Pancreas (tissue), 10 donors: ENCODE measurements at regions not wholly inside any gene's neighbourhood (a gene's known extent, or its start where the extent isn't known, plus 50 kb on each side); places are given as distances from the start of the nearest gene placed in this dataset.
A peak's percentile ranks its signal among the peaks of the same experiment; 100 is the strongest.
"Not testable (repeated sequence)": the region's sequence is repeated elsewhere in the genome, so short reads cannot be mapped to it uniquely, and the experiment has no call there.

ENCODE experiments used
- ATAC-seq, 4 donors: fragments of 200-7000 bp; cut with Tn5 transposase; one replicate each; pipeline versions ENCODE4 v1.8.0 to v1.9.1; 2020; ENCODE audit warnings: mild to moderate bottlenecking in 4 of 4, moderate library complexity in 4 of 4
- DNase-seq, 6 donors: peaks; one replicate each; pipeline ENCODE4 v3.0.0-alpha.2; 2020
- FAIRE-seq: peaks from 2 replicates; lab custom pipeline; 2012; peaks lifted over from hg19 to GRCh38; lab: Jason Lieb, UNC
- H3K27ac ChIP-seq, 4 donors: fragments of 200-600 bp; sonication (generic); 1 replicate in 3 of 4; 2 replicates in 1 of 4; pipeline versions ENCODE4 v1.5.0 to v1.8.0; 2020
- H3K27me3 ChIP-seq, 4 donors: fragments of 200-600 bp; one replicate each; pipeline ENCODE4 v1.8.0; 2021
- H3K36me3 ChIP-seq, 3 donors: fragments of 200-600 bp; sonication (generic) in 1 of 3; one replicate each; pipeline versions ENCODE4 v1.5.0 to v1.8.0; 2020 to 2021
- H3K4me1 ChIP-seq, 3 donors: fragments of 200-600 bp; one replicate each; pipeline ENCODE4 v1.8.0; 2021
- H3K4me3 ChIP-seq, 4 donors: fragments of 200-600 bp; sonication (generic) in 2 of 4; one replicate each; pipeline versions ENCODE4 v1.5.0 to v1.8.0; 2020 to 2021
- H3K9me3 ChIP-seq, 4 donors: fragments of 200-600 bp; one replicate each; pipeline ENCODE4 v1.8.0; 2021
- CTCF ChIP-seq, 4 donors: fragments of 200-600 bp; sonication (generic) in 3 of 4; IDR thresholded peaks; one replicate each; pipeline versions ENCODE4 v1.5.0 to v1.8.0; 2021; ENCODE audit warnings: antibody characterized with exemption in 4 of 4
- WGBS, 2 donors: extraction: QIAGEN DNeasy Blood & Tissue Kit; methylation state at CpG; one replicate each; pipeline ENCODE4 v1.1.7; 2013; 5-methylcytosine and 5-hydroxymethylcytosine counted together
- intact Hi-C, 3 donors: fragments of 100-400 bp; cut with DNase I; formaldehyde crosslinking; loops; one replicate each; pipeline versions ENCODE4 v1.11.1 to v1.14.2; 2022
- donor health status: healthy with polysubstance abuse.
- donor health status: DM: no; HTN: no; CAD: no; lungs with moderate emphysema.
- donor health status: DM: no; HTN: no; CAD: no.
- donor health status: control.
- donor health status: control.
- donor health status: Bipolar disorder and iron deficiency.
- donor health status: DM: yes; HTN: yes; CAD: no.
- donor health status: DM: no; HTN: no; CAD: no.
- donor health status: DM: no; HTN: no; CAD: no.
- donor health status: DM: yes; HTN: yes; CAD: no.

- intact Hi-C loops, DNase-seq, FAIRE-seq, H3K4me3 ChIP-seq, H3K27me3 ChIP-seq, H3K36me3 ChIP-seq, H3K9me3 ChIP-seq: not testable (repeated sequence)
- peak in 3 of 4 donors; percentile 59 to 84 (median 61) for ATAC-seq
- Histone ChIP-seq H3K27ac (peak overlapping the region in 1 of 4 donors; percentile 16), H3K4me1 (peaks cover 4 to 16% (median 6%) of the 10 kb centered on the region in 3 donors)
- WGBS, 2 donors, result 69 to 78% methylated on average over 5 of the region's 5 CpGs
Measured at GRCh38 chr7:76117306-76117991, 69.5 kb downstream of the MDH2 start.

DNA sequence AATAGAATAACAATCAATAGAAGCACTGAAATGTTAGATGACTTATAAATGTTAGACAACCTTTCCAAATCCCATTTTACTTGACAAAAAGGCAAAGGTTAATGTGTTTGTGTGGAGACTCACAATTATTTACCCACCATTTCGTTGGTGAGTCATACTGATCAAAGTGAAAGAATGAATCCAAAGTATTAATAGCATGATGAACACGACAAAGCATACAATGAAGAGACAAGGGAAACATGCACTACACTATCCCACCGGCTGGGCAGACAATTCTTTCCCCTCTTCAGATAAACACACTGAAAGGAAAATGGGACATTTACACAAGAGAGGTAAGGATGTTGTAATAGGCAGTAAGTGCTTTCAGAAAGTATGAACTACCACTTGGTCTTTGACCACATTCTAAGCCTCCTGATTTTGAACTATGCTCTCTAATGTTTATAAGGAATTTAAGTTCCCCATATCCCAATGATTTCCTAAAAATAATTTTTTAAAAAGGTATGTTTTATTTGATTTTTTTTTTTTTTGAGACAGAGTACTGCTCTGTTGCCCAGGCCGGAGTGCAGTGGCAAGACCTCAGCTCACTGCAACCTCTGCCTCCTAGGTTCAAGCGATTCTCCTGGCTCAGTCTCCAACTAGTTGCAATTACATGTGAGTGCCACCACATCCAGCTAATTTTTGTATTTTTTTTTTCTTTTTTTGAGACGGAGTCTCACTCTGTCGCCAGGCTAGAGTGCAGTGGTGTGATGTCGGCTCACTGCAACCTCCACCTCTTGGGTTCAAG, 70.5 kb downstream of the MDH2 start:
- H3K27me3 ChIP-seq, H3K36me3 ChIP-seq, intact Hi-C loops, H3K27ac ChIP-seq, DNase-seq, H3K4me3 ChIP-seq, FAIRE-seq, H3K9me3 ChIP-seq: not testable (repeated sequence)
- peaks cover 4 to 16% (median 6%) of the 10 kb centered on the region in 3 donors for H3K4me1 ChIP-seq
- peak in 3 of 4 donors; percentile 54 to 88 (median 69) for ATAC-seq
- WGBS, 2 donors, result 77 to 79% methylated on average over 8 of the region's 8 CpGs

- no peak for FAIRE-seq
- DNase-seq, result no peak
- ATAC-seq, result no peak
- intact Hi-C loops, result no loop called here
- Histone ChIP-seq H3K27me3 (no peaks in the 10 kb centered on the region), H3K4me1 (peaks cover 4 to 16% (median 4%) of the 10 kb centered on the region in 3 donors), H3K27ac (no peak overlapping the region), H3K9me3 (no peaks in the 10 kb centered on the region), H3K4me3 (no peak overlapping the region), H3K36me3 (no peaks in the 10 kb centered on the region)
- 58 to 66% methylated on average over 3 of the region's 3 CpGs for WGBS, 2 donors
- TF ChIP-seq CTCF (IDR thresholded peaks at IDR 0.05), result no peak
Measured at GRCh38 chr7:76121044-76121443, 73.1 kb downstream of the MDH2 start.

GRCh38 chr7:76122516-76123239, 74.8 kb downstream of the MDH2 start:
- no peak for DNase-seq
- intact Hi-C loops, result no loop called here
- H3K27me3 ChIP-seq, result no peaks in the 10 kb centered on the region
- no peaks in the 10 kb centered on the region for H3K36me3 ChIP-seq
- TF ChIP-seq CTCF (IDR thresholded peaks at IDR 0.05), result no peak
- no peak overlapping the region for H3K4me3 ChIP-seq
- ATAC-seq, result no peak
- no peak overlapping the region for H3K27ac ChIP-seq
- 86% methylated on average over 3 of the region's 3 CpGs for WGBS, 2 donors
- H3K4me1 ChIP-seq, result peaks cover 0 to 6% (median under 1%) of the 10 kb centered on the region in 3 donors
- FAIRE-seq, result no peak
- H3K9me3 ChIP-seq, result no peaks in the 10 kb centered on the region

DNA sequence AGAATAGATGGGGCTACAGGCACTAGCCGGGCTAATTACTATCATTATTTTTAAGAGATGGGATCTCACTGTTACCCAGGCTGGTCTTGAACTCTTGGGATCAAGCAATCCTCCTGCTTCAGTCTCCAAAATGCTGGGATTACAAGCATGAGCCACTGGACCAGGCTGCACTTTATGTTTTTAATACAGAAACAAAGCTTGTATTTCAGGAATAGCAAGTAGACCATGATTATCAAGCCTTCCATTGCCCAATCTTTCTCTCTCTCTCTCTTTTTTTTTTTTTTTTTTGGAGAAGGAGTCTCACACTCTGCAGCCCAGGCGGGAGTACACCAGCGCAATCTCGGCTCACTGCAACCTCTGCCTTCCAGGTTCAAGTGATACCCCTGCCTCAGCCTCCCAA, 75.4 kb downstream of the MDH2 start:
- no peaks in the 10 kb centered on the region for H3K36me3 ChIP-seq
- DNase-seq (no peak), ATAC-seq (no peak), FAIRE-seq (no peak)
- intact Hi-C loops, result no loop called here
- 95 to 96% methylated on average over 4 of the region's 4 CpGs for WGBS, 2 donors
- no peak overlapping the region for H3K27ac ChIP-seq
- no peaks in the 10 kb centered on the region for H3K27me3 ChIP-seq
- H3K9me3 ChIP-seq, result no peaks in the 10 kb centered on the region
- no peak for TF ChIP-seq CTCF (IDR thresholded peaks at IDR 0.05)
- no peak overlapping the region for H3K4me3 ChIP-seq
- no peaks in the 10 kb centered on the region for H3K4me1 ChIP-seq
